Psoas muscle (tissue), 7 donors: ENCODE measurements at regions not wholly inside any gene's neighbourhood (a gene's known extent, or its start where the extent isn't known, plus 50 kb on each side); places are given as distances from the start of the nearest gene placed in this dataset.
A peak's percentile ranks its signal among the peaks of the same experiment; 100 is the strongest.

Experiments
- ATAC-seq, 4 donors: fragments of 200-7000 bp; cut with Tn5 transposase; one replicate each; pipeline ENCODE4 v1.9.1; 2020; ENCODE audit warnings: moderate library complexity in 3 of 4, mild to moderate bottlenecking in 2 of 4
- DNase-seq, 2 donors: peaks; one replicate each; pipeline ENCODE4 v3.0.0-alpha.2; 2020
- H3K27ac ChIP-seq: fragments of 200-600 bp; one replicate; pipeline ENCODE4 v1.8.0; 2022
- H3K27me3 ChIP-seq, 3 donors: fragments of 200-600 bp in 1 of 3; one replicate each; pipeline versions ENCODE4 v1.6.1 to v1.8.0; 2013 to 2022; ENCODE audit warnings: low read length in 2 of 3, mild to moderate bottlenecking in 2 of 3, moderate library complexity in 1 of 3; ENCODE audit not compliant: insufficient read depth in 3 of 3
- H3K36me3 ChIP-seq, 2 donors: fragments of 200-600 bp in 1 of 2; one replicate each; pipeline versions ENCODE4 v1.6.1 to v1.8.0; 2013 to 2022; ENCODE audit warnings: low read depth in 1 of 2, mild to moderate bottlenecking in 1 of 2, moderate library complexity in 1 of 2; ENCODE audit not compliant: insufficient read depth in 1 of 2
- H3K4me1 ChIP-seq: fragments of 200-600 bp; one replicate; pipeline ENCODE4 v1.8.0; 2022
- H3K4me3 ChIP-seq: fragments of 200-600 bp; one replicate; pipeline ENCODE4 v1.8.0; 2022; ENCODE audit warnings: mild to moderate bottlenecking
- H3K9me3 ChIP-seq: fragments of 200-600 bp; one replicate; pipeline ENCODE4 v1.8.0; 2022
- CTCF ChIP-seq: fragments of 200-600 bp; IDR thresholded peaks from one replicate; pipeline ENCODE4 v1.8.0; 2022; ENCODE audit warnings: antibody characterized with exemption
- WGBS, 3 donors: extraction: QIAGEN DNeasy Blood & Tissue Kit; methylation state at CpG; one replicate each; pipeline versions ENCODE4 v1.1.6 to v1.1.7; 2013; 5-methylcytosine and 5-hydroxymethylcytosine counted together
- intact Hi-C, 2 donors: fragments of 100-400 bp; cut with DNase I; formaldehyde crosslinking; loops; one replicate each; pipeline versions ENCODE4 v1.11.0 to v1.14.2; 2022
- donor health status: healthy with polysubstance abuse.
- donor health status: DM: no; HTN: no; CAD: no; lungs with moderate emphysema.
- donor health status: Bipolar disorder and iron deficiency.
- donor health status: healthy.
- donor health status: DM: yes; HTN: yes; CAD: no.
- donor health status: DM: no; HTN: no; CAD: no.
- donor health status: DM: yes; HTN: yes; CAD: no.

GRCh38 chr7:57300747-57301146, 149.2 kb upstream of the ZNF716 start:
- ATAC-seq (no peak), DNase-seq (no peak)
- TF ChIP-seq CTCF, result no peak
- Histone ChIP-seq H3K36me3 (no peaks in the 10 kb centered on the region), H3K4me1 (no peaks in the 10 kb centered on the region), H3K27ac (no peak overlapping the region), H3K9me3 (peaks cover 6% of the 10 kb centered on the region), H3K27me3 (no peaks in the 10 kb centered on the region), H3K4me3 (no peak overlapping the region)
- WGBS, 3 donors, result 58 to 80% (median 78%) methylated on average over 4 of the region's 4 CpGs
- intact Hi-C loops, result loop anchor here in 1 of 2 donors (10.0 kb wide), 2 partner anchors 64 to 184 kb away; no protein-coding TSS in a partner anchor

- ATAC-seq (peak in 3 of 4 donors; percentile 57 to 66 (median 62)), DNase-seq (no peak)
- Histone ChIP-seq H3K27ac (no peak overlapping the region), H3K36me3 (no peaks in the 10 kb centered on the region), H3K27me3 (no peaks in the 10 kb centered on the region), H3K9me3 (no peaks in the 10 kb centered on the region), H3K4me1 (no peaks in the 10 kb centered on the region), H3K4me3 (no peak overlapping the region)
- WGBS, 3 donors, result 48 to 58% (median 48%) methylated on average over 17 of the region's 17 CpGs
- intact Hi-C loops, result loop anchor here (5.0 to 10.0 kb wide), 3 partner anchors 60 to 180 kb away; no protein-coding TSS in a partner anchor
- peak; percentile 35 for TF ChIP-seq CTCF
Measured at GRCh38 chr7:57305192-57305748, 144.7 kb upstream of the ZNF716 start.

- Histone ChIP-seq H3K4me3 (no peak overlapping the region), H3K27me3 (no peaks in the 10 kb centered on the region), H3K9me3 (no peaks in the 10 kb centered on the region), H3K4me1 (no peaks in the 10 kb centered on the region), H3K27ac (no peak overlapping the region), H3K36me3 (no peaks in the 10 kb centered on the region)
- peak; percentile 19 to 64 (median 39) for ATAC-seq
- intact Hi-C loops, result loop anchor here (5.0 to 10.0 kb wide), 3 partner anchors 56 to 176 kb away; no protein-coding TSS in a partner anchor
- no peak for DNase-seq
- 60 to 66% (median 61%) methylated on average over 20 of the region's 20 CpGs for WGBS, 3 donors
- TF ChIP-seq CTCF, result peak; percentile 25
Measured at GRCh38 chr7:57308631-57309408, 141.2 kb upstream of the ZNF716 start.

- ATAC-seq, result no peak
- DNase-seq, result no peak
- Histone ChIP-seq H3K9me3 (peaks cover 3% of the 10 kb centered on the region), H3K36me3 (no peaks in the 10 kb centered on the region), H3K4me3 (no peak overlapping the region), H3K27ac (no peak overlapping the region), H3K27me3 (no peaks in the 10 kb centered on the region), H3K4me1 (no peaks in the 10 kb centered on the region)
- intact Hi-C loops, result no loop called here
- no peak for TF ChIP-seq CTCF
- 79 to 85% (median 84%) methylated on average over 4 of the region's 4 CpGs for WGBS, 3 donors
Measured at GRCh38 chr7:57327081-57327480, 122.9 kb upstream of the ZNF716 start.
